Right atrium auricular region (tissue), 2 donors: ENCODE measurements at regions not wholly inside any gene's neighbourhood (a gene's known extent, or its start where the extent isn't known, plus 50 kb on each side); places are given as distances from the start of the nearest gene placed in this dataset.

Source experiments
- DNase-seq: peaks from one replicate; pipeline ENCODE4 v3.0.0-alpha.2; 2019; ENCODE audit warnings: low spot score
- H3K27ac ChIP-seq, 2 donors: fragments of 200-600 bp; sonication (generic); 1 replicate in 1 of 2; 2 replicates in 1 of 2; pipeline ENCODE4 v1.5.1; 2016 to 2019
- H3K27me3 ChIP-seq, 2 donors: fragments of 200-600 bp; sonication (generic); one replicate each; pipeline versions ENCODE4 v1.5.1 to v1.6.0; 2017 to 2019
- H3K36me3 ChIP-seq: fragments of 200-600 bp; sonication (generic); one replicate; pipeline ENCODE4 v1.5.1; 2016
- H3K4me1 ChIP-seq, 2 donors: fragments of 200-600 bp; sonication (generic); one replicate each; pipeline versions ENCODE4 v1.5.1 to v1.6.0; 2017 to 2019
- H3K4me3 ChIP-seq, 2 donors: fragments of 200-600 bp; sonication (generic); 1 replicate in 1 of 2; 2 replicates in 1 of 2; pipeline ENCODE4 v1.5.1; 2017 to 2019; ENCODE audit warnings: mild to moderate bottlenecking in 1 of 2, moderate library complexity in 1 of 2
- H3K9me3 ChIP-seq, 2 donors: fragments of 200-600 bp; sonication (generic); one replicate each; pipeline ENCODE4 v1.5.1; 2019
- TF ChIP-seq, protein P1 (sequence below), 2 donors: fragments of 200-600 bp; sonication (generic); IDR thresholded peaks; one replicate each; pipeline ENCODE4 v1.5.1; 2019; ENCODE audit warnings: antibody characterized with exemption in 2 of 2

DNA sequence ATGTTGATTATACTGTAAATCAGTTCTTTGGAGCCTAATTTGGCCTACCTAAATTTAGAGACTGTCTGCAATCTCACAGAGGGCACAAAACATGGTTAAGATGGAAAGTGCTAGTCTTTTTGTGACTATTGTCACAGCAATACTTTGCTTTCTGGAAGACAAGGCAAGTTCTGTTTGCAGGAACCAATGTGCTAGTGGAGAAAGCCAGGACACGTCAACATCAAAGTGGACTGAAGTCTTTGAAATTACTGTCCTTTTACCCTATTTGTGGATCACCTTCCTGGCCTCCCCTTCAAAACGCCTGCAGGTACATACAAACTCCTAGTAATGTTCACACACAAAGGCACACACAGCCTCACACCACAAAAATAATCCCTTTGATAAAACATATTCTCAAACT lies 248.7 kb downstream of the MAN2A1 start:
- DNase-seq = no peak

GRCh38 chr5:109939116-109939682 lies 249.5 kb downstream of the MAN2A1 start:
- no peaks in the 10 kb centered on the region for H3K27me3 ChIP-seq

More for the DNA sequence above, 248.7 kb downstream of the MAN2A1 start:
- no peak overlapping the region for H3K4me3 ChIP-seq
- H3K36me3 ChIP-seq = no peaks in the 10 kb centered on the region
- no peak overlapping the region for H3K27ac ChIP-seq
- peaks cover 0 to 15% of the 10 kb centered on the region in 2 donors for H3K9me3 ChIP-seq
- no peaks in the 10 kb centered on the region for H3K4me1 ChIP-seq
- TF ChIP-seq, protein P1, sequence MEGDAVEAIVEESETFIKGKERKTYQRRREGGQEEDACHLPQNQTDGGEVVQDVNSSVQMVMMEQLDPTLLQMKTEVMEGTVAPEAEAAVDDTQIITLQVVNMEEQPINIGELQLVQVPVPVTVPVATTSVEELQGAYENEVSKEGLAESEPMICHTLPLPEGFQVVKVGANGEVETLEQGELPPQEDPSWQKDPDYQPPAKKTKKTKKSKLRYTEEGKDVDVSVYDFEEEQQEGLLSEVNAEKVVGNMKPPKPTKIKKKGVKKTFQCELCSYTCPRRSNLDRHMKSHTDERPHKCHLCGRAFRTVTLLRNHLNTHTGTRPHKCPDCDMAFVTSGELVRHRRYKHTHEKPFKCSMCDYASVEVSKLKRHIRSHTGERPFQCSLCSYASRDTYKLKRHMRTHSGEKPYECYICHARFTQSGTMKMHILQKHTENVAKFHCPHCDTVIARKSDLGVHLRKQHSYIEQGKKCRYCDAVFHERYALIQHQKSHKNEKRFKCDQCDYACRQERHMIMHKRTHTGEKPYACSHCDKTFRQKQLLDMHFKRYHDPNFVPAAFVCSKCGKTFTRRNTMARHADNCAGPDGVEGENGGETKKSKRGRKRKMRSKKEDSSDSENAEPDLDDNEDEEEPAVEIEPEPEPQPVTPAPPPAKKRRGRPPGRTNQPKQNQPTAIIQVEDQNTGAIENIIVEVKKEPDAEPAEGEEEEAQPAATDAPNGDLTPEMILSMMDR (IDR thresholded peaks at IDR 0.05) = no peak
- no peaks in the 10 kb centered on the region for H3K27me3 ChIP-seq

DNA sequence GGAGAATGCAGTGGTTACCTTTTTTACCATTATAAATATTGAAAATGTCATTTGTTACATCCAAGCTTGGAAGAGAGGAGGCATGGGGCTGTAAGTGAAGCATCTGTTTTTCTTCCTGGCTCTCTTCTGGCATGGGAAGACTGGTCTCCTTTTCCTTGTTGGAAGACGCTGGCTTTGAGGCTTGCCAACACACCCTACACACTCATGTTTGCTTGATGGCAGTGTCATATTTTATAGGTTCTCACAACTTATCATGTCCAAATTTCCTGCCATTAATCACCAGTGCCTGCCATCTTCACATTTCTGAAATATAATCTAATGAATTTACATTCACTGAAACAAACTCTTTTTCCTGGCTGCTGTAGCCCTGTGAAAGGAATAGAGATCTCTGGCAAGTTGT lies 252.9 kb downstream of the MAN2A1 start:
- no peaks in the 10 kb centered on the region for H3K27me3 ChIP-seq
- H3K9me3 ChIP-seq = peaks cover 0 to 15% of the 10 kb centered on the region in 2 donors
- TF ChIP-seq, protein P1 (IDR thresholded peaks at IDR 0.05) = no peak
- DNase-seq = no peak
- no peak overlapping the region for H3K4me3 ChIP-seq
- no peaks in the 10 kb centered on the region for H3K36me3 ChIP-seq
- no peaks in the 10 kb centered on the region for H3K4me1 ChIP-seq
- H3K27ac ChIP-seq = no peak overlapping the region

More at GRCh38 chr5:109939116-109939682, 249.5 kb downstream of the MAN2A1 start:
- no peaks in the 10 kb centered on the region for H3K36me3 ChIP-seq
- TF ChIP-seq, protein P1 (IDR thresholded peaks at IDR 0.05) = no peak
- H3K4me1 ChIP-seq = no peaks in the 10 kb centered on the region
- no peak overlapping the region for H3K27ac ChIP-seq
- H3K9me3 ChIP-seq = peaks cover 0 to 15% of the 10 kb centered on the region in 2 donors
- H3K4me3 ChIP-seq = no peak overlapping the region
- no peak for DNase-seq

DNA sequence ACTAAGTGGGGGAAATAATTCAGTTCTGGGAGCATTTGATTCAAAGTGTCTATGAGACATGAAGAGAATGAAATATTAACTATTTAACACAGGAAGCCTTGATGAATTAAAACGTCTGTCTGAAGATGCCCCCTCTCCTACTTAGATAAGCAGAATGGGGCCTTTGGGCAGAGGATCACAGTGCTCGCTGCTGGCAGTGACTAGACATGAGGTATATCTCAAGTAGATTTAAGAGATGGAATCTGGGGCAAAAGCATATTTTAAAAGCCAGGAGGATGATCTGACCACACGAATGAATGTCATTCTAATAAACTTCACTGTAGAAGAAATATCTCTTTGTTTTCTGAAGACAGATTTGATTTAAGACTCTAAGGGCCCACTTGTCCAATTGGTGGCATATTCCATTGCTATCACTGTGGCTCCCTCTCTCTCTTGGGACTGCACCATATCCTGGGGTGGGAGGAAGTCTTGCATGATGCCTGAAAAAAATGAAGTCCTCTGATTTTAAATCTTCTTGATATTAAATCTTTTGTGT lies 254.0 kb downstream of the MAN2A1 start:
- no peaks in the 10 kb centered on the region for H3K27me3 ChIP-seq
- peaks cover 0 to 15% of the 10 kb centered on the region in 2 donors for H3K9me3 ChIP-seq
- TF ChIP-seq, protein P1 (IDR thresholded peaks at IDR 0.05) = no peak

GRCh38 chr5:109944461-109944860 lies 254.7 kb downstream of the MAN2A1 start:
- H3K36me3 ChIP-seq = no peaks in the 10 kb centered on the region
- peaks cover 0 to 12% of the 10 kb centered on the region in 2 donors for H3K9me3 ChIP-seq
- no peaks in the 10 kb centered on the region for H3K4me1 ChIP-seq
- no peak overlapping the region for H3K4me3 ChIP-seq
- TF ChIP-seq, protein P1 (IDR thresholded peaks at IDR 0.05) = no peak
- no peaks in the 10 kb centered on the region for H3K27me3 ChIP-seq
- H3K27ac ChIP-seq = no peak overlapping the region
- no peak for DNase-seq

More for the DNA sequence above, 254.0 kb downstream of the MAN2A1 start:
- no peaks in the 10 kb centered on the region for H3K36me3 ChIP-seq
- H3K4me3 ChIP-seq = no peak overlapping the region
- no peaks in the 10 kb centered on the region for H3K4me1 ChIP-seq
- DNase-seq = no peak
- H3K27ac ChIP-seq = no peak overlapping the region
